SU-DHL-6 (cell line): ENCODE measurements at regions not wholly inside any gene's neighbourhood (a gene's known extent, or its start where the extent isn't known, plus 50 kb on each side); places are given as distances from the start of the nearest gene placed in this dataset.

ENCODE experiments used
- H2AFZ ChIP-seq: fragments of 200-600 bp; sonication (generic); 2 replicates; pipeline ENCODE4 v1.6.1; 2014; ENCODE audit warnings: low read depth, mild to moderate bottlenecking, moderate library complexity, mixed read lengths, antibody characterized with exemption, low read length; ENCODE audit not compliant: severe bottlenecking
- H3F3A ChIP-seq: fragments of 200-600 bp; shearing (Covaris generic); 2 replicates; pipeline ENCODE4 v1.6.0; 2016; ENCODE audit warnings: antibody characterized with exemption, mild to moderate bottlenecking; ENCODE audit not compliant: insufficient read depth
- H3K27ac ChIP-seq: fragments of 200-600 bp; sonication (generic); 2 replicates; pipeline ENCODE4 v1.5.1; 2016; ENCODE audit warnings: low read depth, mild to moderate bottlenecking, low read length, moderate library complexity, mixed read lengths
- H3K27me3 ChIP-seq: fragments of 200-600 bp; sonication (generic), shearing (Covaris generic); 2 replicates; pipeline ENCODE4 v1.6.0; 2014; ENCODE audit warnings: mild to moderate bottlenecking, low read length
- H3K36me3 ChIP-seq: fragments of 200-600 bp; sonication (generic); 2 replicates; pipeline ENCODE4 v1.6.1; 2014; ENCODE audit warnings: mild to moderate bottlenecking, low read length, mixed read lengths
- H3K4me2 ChIP-seq: fragments of 300-600, 200-600 bp; shearing (Covaris generic), sonication (generic); 2 replicates; pipeline ENCODE4 v1.6.0; 2014; ENCODE audit warnings: low read length, low read depth, mild to moderate bottlenecking; ENCODE audit not compliant: poor library complexity, severe bottlenecking
- H3K4me3 ChIP-seq: fragments of 200-600 bp; sonication (generic); 2 replicates; pipeline ENCODE4 v1.5.1; 2014; ENCODE audit warnings: antibody characterized with exemption, low read length, mild to moderate bottlenecking, mixed read lengths; ENCODE audit not compliant: insufficient read depth, poor library complexity, severe bottlenecking
- H3K79me2 ChIP-seq: fragments of 200-600 bp; sonication (generic); 2 replicates; pipeline ENCODE4 v1.6.1; 2014; ENCODE audit warnings: mild to moderate bottlenecking, low read length, moderate library complexity; ENCODE audit not compliant: insufficient read depth
- H3K9ac ChIP-seq: fragments of 200-600 bp; sonication (generic); 2 replicates; pipeline ENCODE4 v1.7.0; 2014; ENCODE audit warnings: mild to moderate bottlenecking, low read length
- H3K9me2 ChIP-seq: fragments of 200-600 bp; sonication (generic); replicated peaks from 2 replicates; pipeline ENCODE4 v1.6.1; 2014; ENCODE audit warnings: low read length; ENCODE audit not compliant: insufficient read depth
- H3K9me3 ChIP-seq: fragments of 200-600 bp; sonication (generic); 2 replicates; pipeline ENCODE4 v1.6.1; 2014; ENCODE audit warnings: low read length, mixed read lengths; ENCODE audit not compliant: insufficient read depth
- H4K20me1 ChIP-seq: fragments of 200-600 bp; sonication (generic); 2 replicates; pipeline ENCODE4 v1.6.1; 2014; ENCODE audit warnings: low read depth, mild to moderate bottlenecking, antibody characterized with exemption, low read length, moderate library complexity, mixed read lengths
- EZH2phosphoT487 ChIP-seq: fragments of 200-600 bp; sonication (generic), shearing (Covaris generic); conservative IDR thresholded peaks from 2 replicates; pipeline ENCODE4 v1.6.1; 2018; ENCODE audit warnings: mild to moderate bottlenecking, antibody characterized with exemption, low read length, moderate library complexity, mixed read lengths
- TF ChIP-seq, protein P1 (sequence below): fragments of 200-600 bp; sonication (generic); IDR thresholded peaks from one replicate; pipeline ENCODE4 v1.5.1; 2017; ENCODE audit warnings: antibody characterized with exemption, mild to moderate bottlenecking, low read length, moderate library complexity; ENCODE audit not compliant: insufficient read depth, poor library complexity, severe bottlenecking

DNA sequence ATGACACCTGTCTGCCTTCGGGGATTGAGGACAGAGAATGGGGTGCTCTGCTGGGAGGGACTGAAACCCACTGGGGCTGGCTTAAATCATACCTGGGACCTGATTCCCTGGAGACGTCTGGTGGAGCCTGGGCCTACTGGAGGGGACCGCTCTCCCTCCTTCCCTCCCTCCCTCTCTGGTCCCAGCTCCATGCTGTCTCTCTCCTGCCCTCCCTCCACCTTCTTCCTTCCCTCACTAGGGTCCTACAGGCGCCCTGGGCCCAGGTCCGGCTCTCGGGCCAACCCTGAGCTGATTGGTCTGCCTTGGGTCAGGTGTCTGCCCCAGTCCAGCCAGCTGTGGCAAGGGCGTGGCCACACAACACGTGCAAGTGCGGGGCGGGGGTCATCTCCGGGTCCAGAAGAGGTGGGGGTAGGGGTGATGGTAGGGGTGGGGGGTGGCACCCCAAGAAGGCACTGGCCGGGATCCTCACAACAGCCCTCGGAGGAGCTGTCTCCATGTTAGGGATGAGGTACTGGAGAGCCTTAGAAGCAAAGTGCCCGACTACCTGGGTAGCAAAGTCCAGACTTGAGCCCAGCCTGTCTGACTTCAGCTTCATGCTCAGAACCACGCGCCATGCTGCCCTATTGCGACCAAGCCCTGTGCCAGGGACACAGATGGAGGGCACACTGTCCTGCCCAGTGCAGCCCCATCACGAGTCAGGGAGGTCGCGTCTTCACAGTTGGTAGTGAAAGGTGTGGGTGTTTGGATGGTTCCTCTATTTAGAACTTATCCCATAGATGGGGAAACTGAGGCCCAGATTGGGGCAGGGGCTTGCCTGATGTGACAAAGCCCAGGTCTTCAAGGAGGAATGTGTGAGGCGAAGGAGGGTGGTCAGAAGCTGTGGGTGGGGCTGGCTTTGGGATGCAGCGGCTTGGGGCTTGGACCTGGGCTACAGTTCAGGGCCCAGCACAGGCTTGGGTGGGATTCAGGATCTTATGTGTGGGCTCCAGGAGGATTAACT lies 574.1 kb downstream of the PTPRU start:
- Histone ChIP-seq H2AFZ (no peak overlapping the region), H3K9me2 (no peaks in the 10 kb centered on the region), H3K4me2 (no peak overlapping the region)

DNA sequence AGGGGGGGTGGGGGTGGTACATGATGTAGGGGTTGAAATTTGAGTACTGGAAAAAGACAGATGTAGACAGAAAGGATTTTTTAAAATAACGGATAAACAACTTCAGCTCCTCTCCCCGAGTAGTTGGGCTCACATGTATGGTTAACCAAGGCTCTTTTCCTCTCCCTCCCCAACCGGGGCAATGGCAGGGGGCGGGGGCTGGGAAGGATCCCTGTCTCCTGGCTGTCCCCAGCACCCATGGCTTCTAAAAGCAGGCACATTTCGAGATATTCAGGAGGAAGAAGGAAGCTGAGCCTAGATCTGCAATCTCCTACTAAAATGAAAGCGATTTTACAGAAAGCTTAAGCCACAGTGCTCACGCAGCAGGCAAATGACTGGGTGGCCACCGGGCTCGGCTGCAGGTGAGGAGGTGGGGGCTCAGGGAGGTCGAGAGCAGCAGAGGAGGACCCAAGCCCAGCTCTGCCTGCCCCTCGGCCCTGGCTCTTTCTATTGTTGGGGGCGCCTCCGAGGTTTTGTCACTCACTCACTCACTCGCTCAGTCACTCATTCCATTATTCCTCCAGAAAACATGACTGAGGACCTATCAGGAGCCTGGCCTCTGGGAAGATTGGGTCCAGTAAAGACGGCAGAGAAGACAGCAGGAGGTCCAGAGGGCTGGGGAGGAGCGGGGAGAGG lies 573.3 kb downstream of the PTPRU start:
- H3K36me3 ChIP-seq: no peaks in the 10 kb centered on the region
- no peak overlapping the region for H3K9ac ChIP-seq
- H3K27ac ChIP-seq: no peak overlapping the region
- H4K20me1 ChIP-seq: no peaks in the 10 kb centered on the region
- no peaks in the 10 kb centered on the region for H3K9me2 ChIP-seq
- H3K9me3 ChIP-seq: no peaks in the 10 kb centered on the region
- TF ChIP-seq EZH2phosphoT487: no peak
- TF ChIP-seq, protein P1, sequence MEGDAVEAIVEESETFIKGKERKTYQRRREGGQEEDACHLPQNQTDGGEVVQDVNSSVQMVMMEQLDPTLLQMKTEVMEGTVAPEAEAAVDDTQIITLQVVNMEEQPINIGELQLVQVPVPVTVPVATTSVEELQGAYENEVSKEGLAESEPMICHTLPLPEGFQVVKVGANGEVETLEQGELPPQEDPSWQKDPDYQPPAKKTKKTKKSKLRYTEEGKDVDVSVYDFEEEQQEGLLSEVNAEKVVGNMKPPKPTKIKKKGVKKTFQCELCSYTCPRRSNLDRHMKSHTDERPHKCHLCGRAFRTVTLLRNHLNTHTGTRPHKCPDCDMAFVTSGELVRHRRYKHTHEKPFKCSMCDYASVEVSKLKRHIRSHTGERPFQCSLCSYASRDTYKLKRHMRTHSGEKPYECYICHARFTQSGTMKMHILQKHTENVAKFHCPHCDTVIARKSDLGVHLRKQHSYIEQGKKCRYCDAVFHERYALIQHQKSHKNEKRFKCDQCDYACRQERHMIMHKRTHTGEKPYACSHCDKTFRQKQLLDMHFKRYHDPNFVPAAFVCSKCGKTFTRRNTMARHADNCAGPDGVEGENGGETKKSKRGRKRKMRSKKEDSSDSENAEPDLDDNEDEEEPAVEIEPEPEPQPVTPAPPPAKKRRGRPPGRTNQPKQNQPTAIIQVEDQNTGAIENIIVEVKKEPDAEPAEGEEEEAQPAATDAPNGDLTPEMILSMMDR: no peak
- no peaks in the 10 kb centered on the region for H3F3A ChIP-seq
- no peaks in the 10 kb centered on the region for H3K79me2 ChIP-seq
- H2AFZ ChIP-seq: no peak overlapping the region
- no peak overlapping the region for H3K4me3 ChIP-seq
- no peak overlapping the region for H3K4me2 ChIP-seq
- no peaks in the 10 kb centered on the region for H3K27me3 ChIP-seq

More for the DNA sequence above, 574.1 kb downstream of the PTPRU start:
- H3K9ac ChIP-seq: no peak overlapping the region
- H3K4me3 ChIP-seq: no peak overlapping the region
- no peaks in the 10 kb centered on the region for H3F3A ChIP-seq
- H4K20me1 ChIP-seq: no peaks in the 10 kb centered on the region
- no peaks in the 10 kb centered on the region for H3K79me2 ChIP-seq
- TF ChIP-seq EZH2phosphoT487: no peak
- TF ChIP-seq, protein P1: no peak
- no peak overlapping the region for H3K27ac ChIP-seq
- H3K27me3 ChIP-seq: no peaks in the 10 kb centered on the region
- H3K9me3 ChIP-seq: no peaks in the 10 kb centered on the region
- no peaks in the 10 kb centered on the region for H3K36me3 ChIP-seq

DNA sequence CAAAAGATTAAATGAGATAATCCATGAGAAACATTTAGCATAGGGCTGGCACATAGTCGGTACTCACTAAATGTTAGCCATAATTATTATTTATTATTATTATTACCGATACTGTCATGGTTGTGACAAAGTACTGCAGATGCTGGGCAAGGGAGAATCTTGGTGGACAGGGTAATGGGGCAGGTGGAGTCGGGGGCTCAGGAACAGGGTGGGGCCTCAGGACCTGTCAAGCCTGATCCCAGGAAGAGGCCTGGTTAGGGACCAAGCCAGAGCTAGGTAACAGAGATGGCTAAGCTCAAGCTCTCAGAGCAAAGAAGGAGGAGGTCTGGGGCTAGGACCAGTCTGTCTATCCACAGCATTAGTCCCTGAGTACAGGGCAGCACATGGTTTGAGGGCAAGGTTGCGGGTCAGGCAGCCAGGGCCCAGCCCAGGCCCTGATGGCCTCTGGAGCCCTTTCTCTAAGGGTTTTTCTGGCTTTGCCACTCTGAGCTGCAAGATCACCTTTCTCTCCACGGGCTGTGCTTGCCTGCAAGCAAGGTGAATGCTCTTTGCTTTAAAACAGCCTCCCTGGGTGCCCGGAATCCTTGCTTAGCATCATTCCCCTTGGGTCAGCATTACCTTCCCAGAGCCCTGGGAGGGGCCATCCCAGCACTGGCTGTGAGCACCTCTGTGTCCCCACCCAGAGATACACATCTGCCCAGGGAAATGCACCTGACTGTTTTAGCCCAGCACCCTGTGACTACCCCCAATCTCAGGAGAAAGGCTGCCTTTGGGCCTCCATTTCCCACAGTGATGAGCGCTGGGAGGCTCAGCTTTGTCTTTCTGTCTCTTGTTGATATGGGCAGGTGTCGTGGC lies 572.0 kb downstream of the PTPRU start:
- Histone ChIP-seq H3F3A (no peaks in the 10 kb centered on the region), H3K4me2 (no peak overlapping the region), H3K27ac (no peak overlapping the region), H2AFZ (no peak overlapping the region), H4K20me1 (no peaks in the 10 kb centered on the region), H3K79me2 (no peaks in the 10 kb centered on the region), H3K9ac (no peak overlapping the region), H3K9me3 (no peaks in the 10 kb centered on the region), H3K27me3 (no peaks in the 10 kb centered on the region), H3K9me2 (no peaks in the 10 kb centered on the region), H3K4me3 (no peak overlapping the region), H3K36me3 (no peaks in the 10 kb centered on the region)
- TF ChIP-seq, protein P1: no peak
- no peak for TF ChIP-seq EZH2phosphoT487
